DOHH2 (cell line): ENCODE measurements at regions not wholly inside any gene's neighbourhood (a gene's known extent, or its start where the extent isn't known, plus 50 kb on each side); places are given as distances from the start of the nearest gene placed in this dataset.

Source experiments
- H3F3A ChIP-seq: fragments of 200-600 bp; sonication (generic), shearing (Covaris generic); 2 replicates; pipeline ENCODE4 v1.6.0; 2016; ENCODE audit warnings: antibody characterized with exemption, mild to moderate bottlenecking; ENCODE audit not compliant: control insufficient read depth, insufficient read depth
- H3K27ac ChIP-seq: fragments of 200-600 bp; sonication (generic); 2 replicates; pipeline ENCODE4 v1.5.1; 2014; ENCODE audit warnings: low read depth, mild to moderate bottlenecking, low read length, moderate library complexity
- H3K27me3 ChIP-seq: fragments of 200-600 bp; sonication (generic); 2 replicates; pipeline ENCODE4 v1.6.1; 2014; ENCODE audit warnings: mild to moderate bottlenecking, low read length, mixed read lengths; ENCODE audit not compliant: control insufficient read depth
- H3K36me3 ChIP-seq: fragments of 200-600 bp; sonication (generic); 2 replicates; pipeline ENCODE4 v1.6.1; 2014; ENCODE audit warnings: mild to moderate bottlenecking, low read length, moderate library complexity, mixed read lengths; ENCODE audit not compliant: control insufficient read depth
- H3K4me1 ChIP-seq: fragments of 200-600 bp; sonication (generic); 2 replicates; pipeline ENCODE4 v1.6.1; 2014; ENCODE audit warnings: mild to moderate bottlenecking, low read length, mixed read lengths; ENCODE audit not compliant: control insufficient read depth
- H3K4me2 ChIP-seq: fragments of 200-600 bp; sonication (generic); 2 replicates; pipeline ENCODE4 v1.6.0; 2014; ENCODE audit warnings: mild to moderate bottlenecking, low read length, moderate library complexity
- H3K4me3 ChIP-seq: fragments of 200-600 bp; sonication (generic); 2 replicates; pipeline ENCODE4 v1.5.1; 2014; ENCODE audit warnings: mild to moderate bottlenecking, low read length, mixed read lengths
- H3K79me2 ChIP-seq: fragments of 200-600 bp; sonication (generic); 2 replicates; pipeline ENCODE4 v1.6.1; 2014; ENCODE audit warnings: mild to moderate bottlenecking, low read length, mixed read lengths; ENCODE audit not compliant: control insufficient read depth
- H3K9me2 ChIP-seq: fragments of 200-600 bp; sonication (generic); replicated peaks from 2 replicates; pipeline ENCODE4 v1.6.1; 2014; ENCODE audit warnings: mild to moderate bottlenecking, low read length, mixed read lengths; ENCODE audit not compliant: control insufficient read depth
- H3K9me3 ChIP-seq: fragments of 200-600 bp; sonication (generic); 2 replicates; pipeline ENCODE4 v1.6.1; 2014; ENCODE audit warnings: antibody characterized with exemption, low read length, mixed read lengths; ENCODE audit not compliant: control insufficient read depth, insufficient read depth
- H4K20me1 ChIP-seq: fragments of 200-600 bp; sonication (generic); 2 replicates; pipeline ENCODE4 v1.6.0; 2014; ENCODE audit warnings: low read depth, mild to moderate bottlenecking, antibody characterized with exemption, low read length, moderate library complexity; ENCODE audit not compliant: control insufficient read depth, insufficient read depth
- EZH2phosphoT487 ChIP-seq: fragments of 200-600 bp; sonication (generic); IDR thresholded peaks from 2 replicates; pipeline ENCODE4 v1.6.1; 2017; ENCODE audit warnings: borderline replicate concordance, mild to moderate bottlenecking, antibody characterized with exemption, low read length, moderate library complexity, mixed read lengths
- TF ChIP-seq, protein P1 (sequence below): fragments of 200-600 bp; sonication (generic); IDR thresholded peaks from one replicate; pipeline ENCODE4 v1.5.1; 2014; ENCODE audit warnings: antibody characterized with exemption, mild to moderate bottlenecking, low read depth, low read length; ENCODE audit not compliant: poor library complexity, severe bottlenecking

DNA sequence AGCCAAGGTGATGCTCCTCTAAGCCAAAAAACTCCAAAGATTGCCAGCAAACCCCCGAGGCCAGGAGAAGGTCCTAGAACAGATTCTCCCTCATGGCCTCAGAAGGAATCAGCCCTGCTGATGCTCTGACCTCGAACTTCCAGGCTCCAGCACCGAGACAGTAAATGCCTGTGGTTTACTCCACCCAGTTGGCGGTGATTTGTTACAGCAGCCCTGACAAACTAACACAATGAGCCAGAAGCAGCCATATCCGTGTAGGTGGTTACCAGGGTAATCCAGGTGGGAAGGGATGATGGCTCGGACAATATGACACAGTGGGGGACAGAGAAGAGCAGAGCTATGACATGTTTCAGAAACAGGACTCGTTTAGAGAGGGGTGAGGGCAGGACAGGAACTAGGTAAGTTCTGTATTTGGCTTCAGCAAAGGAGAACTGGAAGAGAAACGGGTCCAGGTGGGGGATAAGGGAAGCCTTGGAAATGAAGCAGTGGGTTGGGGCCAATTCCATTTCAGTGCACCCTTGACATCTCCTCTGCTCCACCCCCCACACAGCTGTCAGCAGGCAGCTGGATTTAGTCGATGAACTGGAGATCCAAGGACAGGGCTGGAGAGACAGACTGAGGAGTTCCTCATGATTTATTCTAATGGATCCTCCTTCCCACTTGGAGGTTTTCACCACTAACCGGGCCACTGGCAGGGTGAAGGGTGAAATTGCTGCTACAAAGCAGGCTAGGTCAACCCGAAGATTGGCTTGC is 179.7 kb upstream of the SH3BP4 start:
- TF ChIP-seq EZH2phosphoT487: no peak
- TF ChIP-seq, protein P1, sequence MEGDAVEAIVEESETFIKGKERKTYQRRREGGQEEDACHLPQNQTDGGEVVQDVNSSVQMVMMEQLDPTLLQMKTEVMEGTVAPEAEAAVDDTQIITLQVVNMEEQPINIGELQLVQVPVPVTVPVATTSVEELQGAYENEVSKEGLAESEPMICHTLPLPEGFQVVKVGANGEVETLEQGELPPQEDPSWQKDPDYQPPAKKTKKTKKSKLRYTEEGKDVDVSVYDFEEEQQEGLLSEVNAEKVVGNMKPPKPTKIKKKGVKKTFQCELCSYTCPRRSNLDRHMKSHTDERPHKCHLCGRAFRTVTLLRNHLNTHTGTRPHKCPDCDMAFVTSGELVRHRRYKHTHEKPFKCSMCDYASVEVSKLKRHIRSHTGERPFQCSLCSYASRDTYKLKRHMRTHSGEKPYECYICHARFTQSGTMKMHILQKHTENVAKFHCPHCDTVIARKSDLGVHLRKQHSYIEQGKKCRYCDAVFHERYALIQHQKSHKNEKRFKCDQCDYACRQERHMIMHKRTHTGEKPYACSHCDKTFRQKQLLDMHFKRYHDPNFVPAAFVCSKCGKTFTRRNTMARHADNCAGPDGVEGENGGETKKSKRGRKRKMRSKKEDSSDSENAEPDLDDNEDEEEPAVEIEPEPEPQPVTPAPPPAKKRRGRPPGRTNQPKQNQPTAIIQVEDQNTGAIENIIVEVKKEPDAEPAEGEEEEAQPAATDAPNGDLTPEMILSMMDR: no peak

DNA sequence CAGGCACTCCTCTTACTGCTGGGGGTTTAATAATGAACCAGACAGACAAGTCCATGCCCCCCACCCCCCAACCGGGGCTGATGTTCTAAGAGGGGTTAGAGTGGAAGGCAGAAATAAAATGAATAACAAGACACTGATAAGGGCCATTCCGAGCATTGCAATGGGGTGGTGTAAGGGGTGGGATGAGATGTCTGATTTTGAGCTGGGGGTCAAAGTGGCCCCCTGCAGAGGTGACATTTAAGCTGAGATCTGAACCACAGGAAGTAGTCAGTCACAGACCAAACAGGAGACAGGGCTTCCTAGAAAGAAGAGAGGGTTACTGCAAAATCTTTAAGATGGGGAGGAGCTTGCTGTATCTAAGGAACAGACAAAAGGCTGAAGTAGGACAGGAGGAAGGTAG is 180.6 kb upstream of the SH3BP4 start:
- no peaks in the 10 kb centered on the region for H3K9me2 ChIP-seq
- H3K27me3 ChIP-seq: no peaks in the 10 kb centered on the region
- no peak overlapping the region for H3K4me3 ChIP-seq
- H3K36me3 ChIP-seq: no peaks in the 10 kb centered on the region
- H3K4me1 ChIP-seq: no peaks in the 10 kb centered on the region
- no peaks in the 10 kb centered on the region for H3K9me3 ChIP-seq
- H3K27ac ChIP-seq: no peak overlapping the region
- H3F3A ChIP-seq: no peaks in the 10 kb centered on the region
- no peaks in the 10 kb centered on the region for H3K79me2 ChIP-seq
- TF ChIP-seq EZH2phosphoT487: no peak
- TF ChIP-seq, protein P1: no peak
- no peaks in the 10 kb centered on the region for H4K20me1 ChIP-seq
- no peak overlapping the region for H3K4me2 ChIP-seq

More for the DNA sequence above, 179.7 kb upstream of the SH3BP4 start:
- Histone ChIP-seq H3K4me2 (no peak overlapping the region), H3K4me1 (no peaks in the 10 kb centered on the region), H3K79me2 (no peaks in the 10 kb centered on the region), H3K36me3 (no peaks in the 10 kb centered on the region), H3F3A (no peaks in the 10 kb centered on the region), H3K27me3 (no peaks in the 10 kb centered on the region), H3K4me3 (no peak overlapping the region), H4K20me1 (no peaks in the 10 kb centered on the region), H3K9me3 (no peaks in the 10 kb centered on the region), H3K9me2 (no peaks in the 10 kb centered on the region), H3K27ac (no peak overlapping the region)

DNA sequence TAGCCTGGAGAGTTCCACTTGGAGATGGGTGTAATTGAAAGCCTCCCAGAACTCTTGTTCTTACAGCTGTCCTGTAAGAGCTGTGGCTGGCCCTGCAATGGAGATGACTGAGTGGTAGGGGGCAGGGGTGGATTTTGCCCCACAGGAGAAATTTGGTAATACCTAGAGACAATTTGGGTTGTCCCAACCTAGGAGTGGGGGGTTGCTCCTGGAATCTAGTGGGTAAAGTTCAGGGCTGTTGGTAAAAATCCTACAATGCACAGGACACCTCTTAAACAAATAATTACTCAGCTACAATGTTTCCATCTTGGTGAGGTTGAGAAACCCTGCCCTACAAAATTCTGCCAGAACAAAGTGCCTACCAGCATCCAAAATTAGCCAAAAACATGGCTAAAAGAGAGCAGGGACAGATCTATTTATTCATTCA is 181.1 kb upstream of the SH3BP4 start:
- no peaks in the 10 kb centered on the region for H3K9me3 ChIP-seq
- no peaks in the 10 kb centered on the region for H3K79me2 ChIP-seq
- no peaks in the 10 kb centered on the region for H3K4me1 ChIP-seq
- TF ChIP-seq, protein P1: no peak
- no peak for TF ChIP-seq EZH2phosphoT487
- no peaks in the 10 kb centered on the region for H3K36me3 ChIP-seq
- H3K27me3 ChIP-seq: no peaks in the 10 kb centered on the region
- H3K4me2 ChIP-seq: no peak overlapping the region
- no peak overlapping the region for H3K27ac ChIP-seq
- no peaks in the 10 kb centered on the region for H4K20me1 ChIP-seq
- no peaks in the 10 kb centered on the region for H3F3A ChIP-seq
- H3K9me2 ChIP-seq: no peaks in the 10 kb centered on the region
- no peak overlapping the region for H3K4me3 ChIP-seq
